ENCODE measurements at regions not wholly inside any gene's neighbourhood (a gene's known extent, or its start where the extent isn't known, plus 50 kb on each side); places are given as distances from the start of the nearest gene placed in this dataset.

DNA sequence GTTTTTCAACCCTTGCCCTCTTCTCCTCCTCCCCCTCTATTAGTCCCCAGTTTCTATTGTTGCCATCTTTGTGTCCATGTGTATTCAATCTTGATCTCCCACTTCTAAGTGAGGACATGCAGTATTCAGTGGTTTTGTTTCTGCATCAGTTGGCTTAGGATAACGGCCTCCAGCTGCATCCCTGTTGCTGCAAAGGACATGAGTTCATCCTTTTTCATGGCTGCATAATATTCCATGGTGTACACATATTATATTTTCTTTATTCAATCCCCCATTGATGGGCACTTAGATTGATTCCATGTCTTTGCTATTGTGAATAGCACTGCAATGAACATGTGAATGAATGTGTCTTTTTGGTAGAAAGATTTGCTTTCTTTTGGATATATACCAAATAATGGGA, 190.4 kb upstream of the LYZL1 start:
- DNase-seq, result no peak

DNA sequence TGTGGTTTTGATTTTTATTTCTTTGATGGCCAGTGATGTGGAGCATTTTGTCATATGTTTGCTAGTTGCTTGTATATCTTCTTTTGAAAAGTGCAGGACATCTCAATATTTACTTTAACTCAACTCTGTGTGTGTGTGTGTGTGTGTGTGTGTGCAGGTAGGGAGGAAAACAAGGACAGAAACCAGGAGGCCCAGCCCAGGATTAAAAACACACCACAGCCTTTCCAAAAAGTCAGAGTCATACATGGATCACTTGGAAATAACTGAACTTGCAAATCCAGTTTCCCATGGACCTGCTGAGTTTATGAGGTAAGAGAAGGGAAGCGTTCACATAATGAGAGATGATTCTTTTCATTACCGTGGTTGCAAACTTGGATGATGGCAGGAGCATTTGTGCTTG, 189.9 kb upstream of the LYZL1 start:
- DNase-seq, result no peak

DNA sequence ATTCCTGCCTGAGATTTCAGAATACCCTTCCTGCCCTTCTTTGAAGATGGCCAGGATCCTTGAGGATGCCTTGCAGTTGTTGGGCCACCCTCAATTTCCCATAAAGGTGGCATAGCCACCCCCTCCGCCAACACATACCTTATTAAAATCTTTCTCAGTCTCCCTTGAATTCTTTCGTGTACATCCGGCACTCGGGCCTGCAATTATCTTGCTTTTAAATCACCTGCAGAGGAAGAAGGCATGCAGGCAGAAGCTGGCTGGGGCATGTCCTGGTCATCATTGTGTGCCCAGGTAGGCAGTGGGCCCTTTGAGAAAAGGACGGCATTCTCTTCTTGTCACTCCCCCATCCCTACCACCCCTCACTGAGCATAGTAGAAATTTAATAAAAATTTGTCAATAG, 189.5 kb upstream of the LYZL1 start:
- DNase-seq, result no peak

DNA sequence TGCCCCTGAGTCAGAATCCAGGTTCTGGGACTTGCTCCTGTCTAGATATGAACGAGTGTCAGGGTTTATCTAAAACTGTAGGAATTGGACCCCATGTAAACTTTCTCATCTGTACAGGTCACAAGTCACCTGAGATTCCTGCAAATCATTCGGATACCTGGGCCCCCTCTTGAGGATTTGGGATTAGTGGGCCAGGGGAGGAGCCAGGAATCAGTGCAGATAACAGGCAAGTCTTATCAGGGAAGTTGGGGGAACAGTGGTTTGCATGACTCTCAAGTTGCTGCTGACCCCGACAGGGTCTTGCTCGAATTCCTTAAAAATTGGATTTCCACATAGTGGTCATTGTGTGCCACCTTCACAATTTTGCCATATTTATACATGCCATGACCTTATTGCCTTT, 188.4 kb upstream of the LYZL1 start:
- no peak for DNase-seq

DNA sequence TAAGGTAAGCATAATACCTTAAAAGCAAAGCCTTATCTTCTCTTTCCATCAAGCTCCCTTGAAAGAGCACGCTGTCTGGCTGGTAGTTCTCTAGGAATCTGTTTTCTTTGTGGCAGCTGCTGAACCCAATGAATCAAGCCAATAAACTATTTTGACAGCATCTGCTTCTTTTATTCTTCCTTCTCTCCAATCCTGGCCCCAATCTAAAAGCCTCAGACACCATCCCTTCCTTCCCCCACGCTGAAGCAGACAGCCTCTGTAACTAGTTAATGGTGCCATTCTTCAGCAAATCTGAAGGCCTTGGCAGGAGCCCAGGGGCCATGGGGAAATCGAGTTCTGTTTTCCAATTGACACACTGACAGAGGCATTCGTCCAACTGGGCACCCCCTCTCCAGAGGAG, 186.6 kb upstream of the LYZL1 start:
- DNase-seq, result no peak

DNA sequence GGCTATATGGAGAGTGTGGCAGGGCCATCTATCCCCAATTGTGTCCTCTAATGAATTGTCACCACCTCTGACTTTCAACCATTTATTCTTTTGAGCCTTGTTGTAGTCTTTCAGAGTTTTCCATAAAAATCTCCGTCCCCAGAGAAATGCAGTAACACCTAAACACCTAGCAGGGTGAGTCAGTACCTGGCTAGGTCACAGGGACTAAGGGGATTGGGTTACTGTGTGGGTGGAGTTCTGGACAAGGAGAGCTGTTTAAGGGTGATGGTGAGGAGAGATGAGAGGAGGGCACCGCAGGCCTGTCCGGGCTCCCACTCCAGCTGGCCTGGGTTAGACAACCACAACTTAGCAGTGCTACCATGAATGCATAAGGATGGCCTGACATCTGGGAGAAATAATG, 186.2 kb upstream of the LYZL1 start:
- DNase-seq, result no peak

DNA sequence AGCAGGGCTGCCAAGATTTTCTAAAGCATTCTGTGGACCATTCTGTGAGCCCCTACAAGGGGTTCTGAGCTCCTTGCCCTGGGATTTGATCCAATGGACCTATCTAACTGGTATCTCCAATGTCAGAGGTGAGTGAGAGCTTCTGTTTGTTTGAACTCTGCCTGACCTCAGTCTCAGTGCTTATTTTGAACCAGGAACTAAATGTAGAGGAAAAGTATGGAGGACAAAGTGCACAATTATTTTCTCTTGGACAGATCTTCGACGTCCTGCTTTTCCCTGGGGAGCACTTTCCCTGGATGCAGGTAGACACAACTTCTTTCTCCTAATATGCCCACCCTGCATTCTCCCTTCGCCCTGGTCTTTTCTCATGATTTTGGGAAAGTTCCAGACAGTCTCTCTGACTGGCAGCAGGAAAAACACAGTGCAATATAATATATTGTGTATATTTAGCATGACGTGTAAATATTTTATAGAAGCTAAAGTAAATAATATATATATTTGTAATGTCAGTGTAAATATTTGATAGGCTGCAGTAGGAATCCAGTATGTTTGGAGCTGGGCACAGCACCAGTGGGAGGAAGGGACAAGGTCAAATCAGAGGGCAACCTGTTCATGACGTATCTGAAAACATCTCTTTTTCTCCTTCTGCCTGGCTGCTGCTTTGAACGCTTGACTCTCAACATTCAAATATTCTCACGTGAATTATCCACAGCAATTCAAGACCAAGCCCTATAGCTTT, 184.0 kb upstream of the LYZL1 start:
- no peak for DNase-seq

DNA sequence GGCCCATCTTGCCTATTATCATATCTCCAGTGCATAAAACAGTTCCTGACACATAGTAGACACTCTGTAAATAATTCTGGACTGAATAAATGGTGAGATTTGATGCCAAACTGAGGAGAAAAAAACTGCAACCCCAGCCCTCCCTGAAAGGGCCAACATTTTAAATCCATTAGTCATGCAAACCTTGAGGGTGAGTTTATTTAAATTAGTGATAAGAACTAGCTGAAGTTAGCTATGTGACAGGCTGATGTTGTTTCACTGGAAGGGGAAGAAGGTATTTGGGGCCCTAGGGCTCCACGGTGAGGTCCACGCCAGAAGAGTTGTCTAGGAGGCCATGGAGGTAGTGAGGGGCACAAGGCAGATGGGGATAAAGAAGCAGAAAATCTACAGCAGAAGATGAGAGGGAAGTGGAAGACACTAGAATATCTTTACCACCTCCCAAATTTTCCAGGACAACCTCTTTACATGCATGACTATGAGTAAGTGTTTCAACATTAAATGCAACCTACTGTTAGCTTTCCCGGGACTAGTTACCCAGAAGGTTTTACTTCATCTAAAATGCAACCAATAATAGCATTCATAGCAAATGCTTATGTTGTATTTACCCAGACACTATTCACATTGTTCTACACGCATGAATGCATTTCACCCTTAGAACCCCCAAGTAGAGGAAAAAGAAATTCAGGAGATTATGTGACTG, 183.2 kb upstream of the LYZL1 start:
- no peak for DNase-seq

DNA sequence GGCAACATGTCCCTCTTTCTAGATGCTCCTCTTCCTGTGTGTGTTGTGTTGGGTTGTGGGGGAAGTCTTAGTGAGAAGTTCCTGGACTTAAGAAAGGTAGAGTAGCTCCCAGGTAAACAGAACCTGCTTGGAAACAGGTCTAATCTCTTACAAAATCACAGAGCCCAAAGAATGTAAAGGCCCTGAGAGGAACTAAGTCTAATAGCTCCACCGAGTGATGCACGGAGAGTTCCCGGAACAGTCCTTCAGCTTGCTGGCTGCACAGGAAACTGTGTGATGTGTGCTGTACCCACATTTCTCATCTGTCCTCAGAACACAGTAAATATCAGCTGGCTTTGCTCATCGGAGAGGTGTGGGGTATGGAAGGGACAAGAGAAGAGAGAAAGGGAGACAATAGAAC, 182.6 kb upstream of the LYZL1 start:
- DNase-seq, result no peak

DNA sequence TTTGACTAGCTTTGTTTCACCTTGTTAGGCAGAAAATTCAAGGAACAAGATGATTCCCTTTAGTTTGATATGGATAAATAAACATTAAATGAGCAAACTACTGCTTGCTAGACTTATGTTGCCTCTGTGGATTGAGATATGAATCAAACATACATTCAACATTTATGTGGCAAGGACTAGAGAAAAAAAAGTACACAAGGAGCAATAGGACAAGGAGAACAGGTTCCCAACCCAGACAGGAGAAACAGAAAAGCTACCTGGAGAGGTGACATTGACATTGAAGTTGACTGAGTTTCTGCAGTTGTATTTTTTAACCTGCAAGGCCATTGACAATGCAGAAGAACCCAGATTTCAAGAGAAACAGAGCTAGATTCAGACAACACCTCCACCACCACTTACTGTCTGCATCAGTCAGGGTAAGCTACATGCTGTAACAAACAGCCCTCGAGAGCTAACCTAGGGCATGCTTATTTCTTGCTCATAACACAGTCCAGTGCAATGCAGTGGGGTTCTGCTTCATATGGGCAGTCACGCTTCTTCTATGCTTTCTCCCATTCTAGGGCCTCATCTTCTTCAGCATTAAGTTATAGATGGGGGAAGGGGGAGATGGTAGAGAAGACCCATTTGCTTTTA, 180.9 kb upstream of the LYZL1 start:
- no peak for DNase-seq

DNA sequence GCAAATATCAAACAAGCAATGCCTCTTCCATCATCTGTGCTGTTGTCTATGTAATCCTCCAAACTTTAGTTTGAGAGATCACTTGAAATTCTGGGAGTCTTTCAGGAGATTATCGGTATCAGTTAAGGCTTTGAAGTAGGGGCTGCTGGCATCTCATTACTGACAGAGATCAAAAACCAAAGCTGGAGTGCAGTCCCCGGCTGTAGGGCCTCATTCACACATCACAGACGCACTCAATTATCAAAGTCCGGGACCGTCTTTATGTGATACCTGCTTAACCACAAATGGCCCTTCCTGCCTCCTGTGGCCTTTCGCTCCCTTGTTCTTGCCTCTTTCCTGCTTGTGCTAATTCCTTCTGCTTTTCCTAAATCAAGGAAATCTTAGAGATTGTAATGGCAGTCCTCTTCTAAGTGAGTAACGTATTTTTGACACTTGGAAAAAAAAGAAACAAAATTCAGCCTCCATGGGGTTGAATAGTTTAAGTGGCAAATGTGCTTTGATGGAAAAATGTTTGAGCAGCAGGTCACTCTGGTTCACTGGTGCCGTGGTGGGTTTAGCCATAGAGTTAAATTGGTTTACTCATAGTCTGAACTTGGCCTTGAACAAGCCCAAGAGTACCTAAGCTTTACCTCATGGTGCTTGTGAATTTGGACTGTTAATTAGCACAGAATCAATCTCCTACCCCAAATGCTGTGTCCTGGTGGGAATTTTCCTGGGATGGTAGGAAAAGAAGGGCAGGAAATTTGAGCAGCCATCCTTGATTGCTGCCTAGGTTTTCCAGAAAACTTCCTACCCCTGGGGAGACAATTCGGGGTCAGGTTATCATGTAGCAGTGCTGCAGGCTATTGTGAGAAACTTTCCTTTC, 178.9 kb upstream of the LYZL1 start:
- no peak for DNase-seq

DNA sequence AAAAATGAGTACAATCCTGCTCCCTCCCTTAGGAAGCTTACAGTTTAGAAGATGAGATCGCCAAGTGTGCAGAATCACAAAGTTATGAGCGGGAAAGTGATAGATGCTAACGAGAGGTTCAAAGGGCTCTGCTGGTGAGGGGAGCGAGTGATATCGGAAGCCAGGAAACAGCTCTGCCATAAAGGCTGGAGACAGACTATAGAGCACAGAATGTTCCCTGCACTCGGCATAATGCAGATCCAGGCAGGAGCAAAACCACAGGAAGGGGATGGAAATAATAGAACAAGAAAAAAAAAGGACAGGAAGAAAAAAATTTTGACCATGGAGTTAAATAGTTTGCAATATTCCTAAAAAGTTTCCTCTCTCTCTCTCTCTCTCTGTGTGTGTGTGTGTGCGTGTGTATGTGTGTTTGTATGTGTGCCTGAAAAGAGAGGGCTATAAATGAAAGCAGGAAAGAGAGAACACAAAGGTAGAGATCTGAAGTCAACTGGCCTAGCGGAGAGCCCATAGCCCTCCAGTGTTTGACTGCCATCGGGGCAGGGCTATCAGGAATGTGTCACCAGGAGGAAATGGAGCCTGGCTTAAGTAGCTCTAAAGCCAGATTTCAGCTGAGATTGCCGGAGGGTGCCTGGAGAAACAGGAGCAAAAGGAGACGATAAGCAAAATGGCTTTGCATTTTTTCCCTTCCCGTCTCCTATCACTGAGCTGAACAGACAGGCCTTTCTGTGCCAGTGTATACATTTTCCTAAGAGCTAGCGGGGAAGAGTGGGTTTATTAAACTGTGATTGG, 175.8 kb upstream of the LYZL1 start:
- no peak for DNase-seq

DNA sequence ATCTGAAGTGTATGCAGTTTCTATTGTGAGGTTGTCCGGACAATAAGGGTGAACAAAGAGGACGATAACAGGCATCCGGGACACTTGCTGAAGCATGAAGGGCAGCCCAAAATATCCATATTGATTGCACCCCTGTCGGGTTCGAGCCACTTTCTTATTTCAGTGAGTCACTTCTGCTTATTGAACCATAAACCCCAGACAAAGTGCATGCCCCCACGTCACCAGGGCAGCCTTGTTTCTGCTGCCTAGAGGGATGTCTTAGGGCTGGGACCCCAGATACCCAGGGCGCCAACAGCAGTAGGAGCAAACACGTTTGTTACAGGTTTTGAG, 175.3 kb upstream of the LYZL1 start:
- DNase-seq, result no peak

DNA sequence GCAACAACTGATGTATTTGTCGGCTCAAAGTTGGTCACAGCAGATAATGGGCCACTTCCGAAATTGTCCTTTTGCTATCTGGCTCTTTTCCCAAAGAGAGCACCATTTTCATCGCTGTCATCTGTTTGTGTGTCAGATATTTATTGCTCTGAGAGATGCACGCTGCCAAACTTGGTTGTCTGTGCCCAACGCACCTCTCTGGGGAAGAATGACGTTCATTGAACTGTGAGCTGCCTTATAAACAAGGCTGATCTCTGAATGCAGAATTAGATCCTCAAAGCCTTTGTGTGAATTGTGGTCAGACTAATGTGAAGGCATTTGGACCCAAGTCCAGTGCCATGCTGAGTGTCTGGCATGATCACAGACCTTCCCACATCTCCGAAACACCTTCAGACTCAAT, 174.7 kb upstream of the LYZL1 start:
- DNase-seq, result no peak

DNA sequence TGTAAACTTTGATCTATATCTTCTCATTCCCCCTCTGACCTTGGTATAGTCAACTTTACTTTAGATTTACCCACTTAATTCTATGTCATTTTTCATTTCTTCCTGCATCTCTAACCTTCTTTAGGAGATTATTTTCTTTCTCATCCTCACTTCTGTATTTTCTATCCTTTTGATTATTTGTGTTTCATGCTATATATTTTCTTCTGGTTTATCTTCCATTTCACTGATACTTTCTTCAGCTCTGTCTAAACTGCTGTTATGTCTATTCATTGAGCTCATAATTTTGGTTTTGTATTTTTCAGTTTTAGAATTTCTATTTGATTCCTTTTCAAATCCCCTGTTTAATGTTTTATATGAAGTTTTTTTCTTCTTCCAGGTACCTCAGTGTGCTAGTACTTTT, 171.1 kb upstream of the LYZL1 start:
- DNase-seq, result no peak

DNA sequence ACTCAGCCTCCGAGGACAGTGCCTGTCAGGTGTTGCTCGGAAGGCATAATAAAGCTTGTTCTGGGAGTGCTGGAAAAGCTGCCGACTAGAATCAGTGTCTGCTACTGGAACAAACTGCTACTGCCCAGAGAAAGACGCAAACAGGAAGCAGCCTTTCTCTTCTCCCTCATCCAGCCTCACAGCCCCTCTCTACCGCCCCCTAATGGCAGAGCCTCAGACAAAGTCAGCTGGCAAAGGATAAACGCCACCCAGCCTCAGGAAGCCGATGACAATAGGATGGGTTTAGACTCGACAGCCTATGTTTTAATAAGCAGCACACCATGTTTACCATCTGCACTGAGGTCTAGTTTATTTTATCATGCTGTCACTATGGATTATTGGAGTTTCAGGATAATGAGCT, 169.5 kb upstream of the LYZL1 start:
- DNase-seq, result no peak

DNA sequence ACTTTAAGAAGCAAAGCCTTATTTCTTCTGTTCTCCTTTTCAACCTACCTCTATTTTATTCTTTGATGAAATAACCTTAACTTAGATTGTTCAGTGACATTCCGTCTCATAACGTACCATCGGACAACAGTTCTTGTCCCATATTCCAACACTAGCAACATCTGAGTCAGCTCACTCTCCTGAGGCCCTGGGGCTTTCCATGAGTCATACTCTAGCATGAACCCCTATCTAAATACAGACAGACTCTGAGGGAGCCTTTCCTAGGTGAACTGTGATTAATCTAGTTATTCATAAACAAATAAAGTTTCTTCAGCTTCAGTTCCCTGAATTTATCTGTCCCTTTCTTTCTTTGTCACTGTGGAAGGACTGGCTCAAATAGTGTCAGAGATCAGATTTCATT, 168.7 kb upstream of the LYZL1 start:
- DNase-seq, result no peak

DNA sequence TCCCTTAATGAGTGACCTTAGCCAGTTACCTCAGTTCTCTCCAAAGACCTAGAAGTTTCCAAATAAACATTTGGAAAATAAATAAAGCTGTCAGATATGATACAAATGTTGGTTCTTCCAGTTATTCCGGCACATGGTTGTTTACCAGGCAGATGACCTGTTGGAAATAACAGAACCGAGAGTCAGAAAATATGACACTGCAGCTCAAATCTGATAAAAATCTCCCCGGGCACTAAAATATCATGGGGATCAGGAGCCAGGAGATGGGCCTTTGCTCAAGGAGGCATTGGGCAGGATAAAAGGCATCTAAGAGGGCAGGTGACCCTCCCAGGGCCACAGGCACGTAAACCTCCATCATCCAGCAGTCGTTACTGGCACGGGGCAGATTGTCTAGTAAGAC, 164.0 kb upstream of the LYZL1 start:
- DNase-seq, result no peak

DNA sequence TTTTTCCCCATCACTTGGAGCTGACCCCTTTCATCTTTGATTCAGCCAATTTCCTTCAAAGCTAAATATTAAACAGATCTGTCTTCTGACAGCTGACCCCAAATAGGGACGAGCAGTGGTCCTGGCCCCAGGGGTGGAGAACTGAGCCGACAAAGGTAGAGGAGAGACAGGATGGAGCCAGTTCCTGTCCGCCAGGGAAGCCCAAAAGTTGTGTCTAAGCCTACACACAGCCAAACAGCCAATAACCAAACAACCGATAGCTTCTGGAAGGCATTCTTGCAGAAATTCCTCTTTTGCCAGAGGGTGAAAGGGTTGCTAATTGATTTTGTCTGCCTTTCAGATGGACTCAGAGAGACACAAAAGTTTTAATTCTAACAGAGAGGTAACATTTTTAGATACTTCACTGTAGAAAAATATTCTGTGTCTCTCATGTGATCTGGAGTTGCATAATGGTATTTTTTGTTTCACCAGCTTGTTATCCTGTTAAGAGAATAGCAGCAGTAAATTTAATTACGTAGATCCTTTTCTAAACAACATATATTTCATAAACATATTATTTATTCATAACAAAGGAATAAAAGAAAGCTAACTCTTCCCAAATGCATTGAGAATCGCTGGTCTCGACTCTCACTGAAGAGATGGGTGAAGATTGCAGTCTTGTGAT, 161.7 kb upstream of the LYZL1 start:
- no peak for DNase-seq

DNA sequence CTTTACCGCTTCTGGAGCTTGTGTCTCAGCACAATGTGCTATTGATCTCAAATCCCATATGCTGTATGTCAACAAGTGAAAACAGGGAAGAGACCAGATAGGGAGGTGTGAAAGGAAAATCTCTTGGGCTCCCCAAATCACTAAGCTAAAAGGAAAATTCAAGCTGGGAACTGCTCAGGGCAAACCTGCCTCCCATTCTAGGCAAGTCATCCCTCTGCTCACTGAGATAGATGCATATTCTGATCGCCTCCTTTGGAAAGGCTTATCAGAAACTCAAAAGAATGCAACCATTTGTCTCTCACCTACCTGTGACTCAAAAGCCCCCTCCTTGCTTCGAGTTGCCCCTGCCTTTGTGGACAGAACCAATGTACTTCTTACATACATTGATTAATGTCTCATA, 161.1 kb upstream of the LYZL1 start:
- no peak for DNase-seq

DNA sequence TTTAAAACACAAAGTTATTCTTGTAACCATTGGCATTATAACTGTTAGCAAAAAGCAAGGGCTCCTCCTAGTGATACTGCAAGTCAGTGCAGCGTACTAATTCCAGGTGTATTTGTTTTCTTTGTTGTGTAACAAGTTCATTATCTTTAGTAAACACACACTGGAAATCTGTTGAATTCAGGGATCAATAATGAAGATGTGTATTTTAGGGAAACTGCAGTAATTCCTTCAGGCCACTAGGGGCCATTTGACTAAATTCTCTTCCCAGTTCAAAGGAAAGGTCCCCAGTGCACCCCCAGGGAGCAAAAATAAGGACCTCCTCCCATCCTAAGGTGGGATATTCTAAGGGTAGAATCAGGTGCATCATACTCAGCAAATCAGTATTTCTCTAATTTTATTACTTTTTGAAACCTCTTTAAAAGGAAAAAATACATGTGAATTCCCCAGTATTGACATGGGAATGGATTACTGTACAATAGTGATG, 158.6 kb upstream of the LYZL1 start:
- peak; percentile 40 for DNase-seq

DNA sequence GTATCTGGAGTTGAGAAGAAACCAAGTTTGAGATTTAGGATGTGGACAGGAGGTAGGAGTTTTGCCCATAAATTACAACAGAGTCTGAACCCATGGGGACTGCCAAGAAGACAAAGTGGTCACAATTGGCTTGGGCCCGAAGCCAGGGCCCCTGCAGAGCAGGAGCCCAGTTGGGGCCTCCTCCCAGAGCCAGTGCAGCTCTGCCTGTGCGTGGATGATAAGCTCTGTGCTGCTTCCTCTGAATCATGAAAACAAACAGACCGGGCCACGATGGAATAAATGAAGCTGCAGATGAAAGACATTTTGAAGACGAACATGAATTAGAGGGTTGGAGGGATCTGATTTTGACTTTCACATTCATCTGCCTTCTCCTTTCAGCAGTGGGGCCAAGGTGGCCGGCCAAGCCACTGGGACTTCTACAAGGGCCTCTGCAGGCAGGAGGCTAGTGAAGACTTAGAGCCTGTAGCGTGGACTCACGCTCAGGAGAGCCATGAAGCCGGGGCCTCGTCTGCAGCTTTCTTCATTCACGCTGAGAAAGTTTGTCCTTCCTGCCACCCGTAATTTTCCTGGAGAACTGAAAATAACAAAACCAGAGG, 156.8 kb upstream of the LYZL1 start:
- no peak for DNase-seq
